Omental fat pad (tissue), 3 donors: ENCODE measurements at regions not wholly inside any gene's neighbourhood (a gene's known extent, or its start where the extent isn't known, plus 50 kb on each side); places are given as distances from the start of the nearest gene placed in this dataset.

Source experiments
- ATAC-seq: fragments of 150-250 bp; one replicate; pipeline ENCODE4 v1.9.1; 2016; ENCODE audit warnings: mild to moderate bottlenecking, moderate library complexity; ENCODE audit not compliant: low FRiP score
- DNase-seq: peaks from one replicate; pipeline ENCODE4 v3.0.0-alpha.2; 2019; ENCODE audit warnings: low spot score
- TF ChIP-seq, protein P1 (sequence below), 3 donors: fragments of 450-650 bp; IDR thresholded peaks; one replicate each; pipeline ENCODE4 v1.5.1; 2016 to 2017; ENCODE audit warnings: antibody characterized with exemption in 3 of 3, mild to moderate bottlenecking in 3 of 3, moderate library complexity in 2 of 3

DNA sequence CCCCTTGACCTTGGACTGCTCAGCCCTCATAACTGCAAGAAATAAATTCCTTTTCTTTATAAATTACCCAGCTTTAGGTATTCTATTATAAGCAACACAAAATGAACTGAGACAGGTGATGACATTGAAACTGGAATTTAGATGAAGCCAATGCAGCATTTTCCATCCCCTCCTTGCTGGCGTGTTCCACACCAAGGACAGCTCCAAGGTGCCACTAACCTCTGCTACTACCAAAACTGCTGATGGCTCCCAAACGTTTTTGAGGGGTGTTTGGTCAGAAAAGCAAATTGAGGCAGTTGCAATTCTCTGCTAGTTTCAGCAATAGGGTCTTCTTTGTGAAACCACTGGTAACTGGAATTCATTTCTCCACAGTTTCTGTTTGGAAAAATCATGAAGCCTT, 124.8 kb downstream of the DRD1 start:
- TF ChIP-seq, protein P1, sequence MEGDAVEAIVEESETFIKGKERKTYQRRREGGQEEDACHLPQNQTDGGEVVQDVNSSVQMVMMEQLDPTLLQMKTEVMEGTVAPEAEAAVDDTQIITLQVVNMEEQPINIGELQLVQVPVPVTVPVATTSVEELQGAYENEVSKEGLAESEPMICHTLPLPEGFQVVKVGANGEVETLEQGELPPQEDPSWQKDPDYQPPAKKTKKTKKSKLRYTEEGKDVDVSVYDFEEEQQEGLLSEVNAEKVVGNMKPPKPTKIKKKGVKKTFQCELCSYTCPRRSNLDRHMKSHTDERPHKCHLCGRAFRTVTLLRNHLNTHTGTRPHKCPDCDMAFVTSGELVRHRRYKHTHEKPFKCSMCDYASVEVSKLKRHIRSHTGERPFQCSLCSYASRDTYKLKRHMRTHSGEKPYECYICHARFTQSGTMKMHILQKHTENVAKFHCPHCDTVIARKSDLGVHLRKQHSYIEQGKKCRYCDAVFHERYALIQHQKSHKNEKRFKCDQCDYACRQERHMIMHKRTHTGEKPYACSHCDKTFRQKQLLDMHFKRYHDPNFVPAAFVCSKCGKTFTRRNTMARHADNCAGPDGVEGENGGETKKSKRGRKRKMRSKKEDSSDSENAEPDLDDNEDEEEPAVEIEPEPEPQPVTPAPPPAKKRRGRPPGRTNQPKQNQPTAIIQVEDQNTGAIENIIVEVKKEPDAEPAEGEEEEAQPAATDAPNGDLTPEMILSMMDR (IDR thresholded peaks at IDR 0.05), result no peak
- DNase-seq, result no peak
- ATAC-seq, result no peak

DNA sequence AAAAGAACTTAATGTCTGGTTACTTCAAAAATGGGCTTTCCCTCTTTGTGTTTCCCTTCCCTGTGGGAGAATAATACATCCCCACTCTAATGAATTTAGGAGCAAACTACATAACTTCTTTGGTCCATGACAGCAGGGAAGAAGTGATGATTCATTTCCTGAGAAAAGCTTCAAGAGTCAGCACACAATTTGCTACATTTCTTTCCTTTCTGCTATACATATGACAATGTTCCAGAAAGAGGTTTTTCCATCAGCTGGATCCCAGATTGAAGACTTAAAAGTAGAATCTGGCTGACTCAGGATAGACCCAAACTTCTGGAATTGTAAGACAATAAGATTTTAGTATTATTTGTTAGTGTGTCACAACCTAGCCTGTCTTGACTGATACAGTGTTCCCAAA, 126.1 kb downstream of the DRD1 start:
- ATAC-seq, result no peak
- DNase-seq, result no peak
- TF ChIP-seq, protein P1 (IDR thresholded peaks at IDR 0.05), result no peak

DNA sequence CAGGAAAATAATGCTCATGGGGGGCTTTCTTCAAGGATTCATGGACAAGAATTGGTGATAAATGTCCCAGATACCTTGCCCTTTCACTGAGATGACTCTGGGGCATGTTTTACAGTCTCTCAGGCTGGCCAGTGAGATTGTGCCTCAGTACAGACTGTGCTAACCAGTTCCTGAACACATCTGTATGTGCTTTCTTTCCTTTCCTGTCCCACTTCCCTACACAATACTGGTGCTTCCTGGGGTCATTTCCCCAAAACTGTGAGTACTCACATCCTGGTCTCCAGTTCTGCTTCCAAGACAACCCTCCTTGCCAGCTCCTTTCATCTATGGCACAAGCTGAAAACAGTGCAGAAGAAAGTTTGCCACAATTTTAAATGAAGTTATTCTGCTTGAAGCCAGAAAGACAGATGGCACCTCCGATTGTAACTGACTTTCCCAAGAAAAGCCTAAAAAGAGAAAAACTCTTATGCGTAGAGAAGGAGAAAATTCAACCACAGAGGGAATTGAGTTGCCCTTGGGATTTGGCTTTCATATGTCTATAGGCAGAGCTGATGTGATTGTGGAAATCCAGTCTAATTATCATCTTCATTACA, 134.7 kb downstream of the DRD1 start:
- DNase-seq (no peak), ATAC-seq (no peak)
- TF ChIP-seq, protein P1 (IDR thresholded peaks at IDR 0.05), result no peak

DNA sequence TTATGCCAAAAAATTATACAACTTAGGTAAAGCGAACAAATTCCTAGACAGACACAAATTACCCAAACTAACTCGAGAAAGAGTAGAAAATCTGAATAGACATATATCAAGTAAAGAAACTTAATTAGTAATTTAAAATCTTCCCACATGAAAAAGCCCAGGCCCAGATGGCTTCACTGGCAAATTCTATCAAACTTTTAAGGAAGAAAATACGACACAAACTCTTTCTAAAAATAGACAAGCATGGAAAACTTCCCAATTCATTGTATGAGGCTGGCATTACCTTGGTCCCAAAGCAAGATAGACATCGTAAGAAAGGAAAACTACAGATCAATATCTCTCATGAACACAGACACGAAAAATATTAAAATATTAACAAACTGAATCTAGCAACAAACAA, 135.3 kb downstream of the DRD1 start:
- TF ChIP-seq, protein P1 (IDR thresholded peaks at IDR 0.05), result no peak
- no peak for ATAC-seq
- no peak for DNase-seq

DNA sequence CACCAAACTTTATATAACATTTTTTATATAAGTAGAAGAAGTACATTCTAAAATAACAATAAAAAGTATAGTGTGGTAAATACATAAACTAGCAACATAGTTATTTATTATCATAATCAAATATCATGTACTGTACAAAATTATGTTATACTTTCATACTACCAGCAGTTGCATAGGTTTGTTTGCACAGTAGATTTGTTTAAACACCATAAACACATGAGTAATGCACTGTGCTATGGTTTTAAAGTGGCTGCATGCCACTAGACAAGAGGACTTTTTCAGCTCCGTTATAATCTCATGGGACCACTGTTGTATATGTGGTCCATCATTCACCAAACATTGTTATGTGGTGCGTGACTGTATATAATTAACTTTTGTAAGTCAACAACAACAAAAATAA, 137.6 kb downstream of the DRD1 start:
- DNase-seq (no peak), ATAC-seq (no peak)
- TF ChIP-seq, protein P1 (IDR thresholded peaks at IDR 0.05), result no peak

DNA sequence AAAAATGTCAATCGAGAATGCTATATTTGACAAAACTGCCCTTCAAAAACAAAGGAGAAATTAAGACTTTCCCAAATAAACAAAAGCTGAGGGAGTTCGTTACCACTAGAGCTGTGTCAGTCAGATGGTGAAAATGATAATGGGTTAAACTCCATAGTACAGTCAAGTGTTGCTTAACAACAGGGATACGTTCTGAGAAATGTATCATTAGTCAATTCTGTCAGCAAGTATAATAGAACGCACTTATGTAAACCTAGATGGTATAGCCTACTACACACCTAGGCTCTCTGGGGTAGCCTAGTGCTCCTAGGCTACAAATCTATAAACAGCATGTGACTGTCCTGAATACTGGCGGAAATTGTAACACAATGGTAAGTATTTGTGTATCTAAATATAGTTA, 138.7 kb downstream of the DRD1 start:
- DNase-seq (no peak), ATAC-seq (no peak)
- TF ChIP-seq, protein P1 (IDR thresholded peaks at IDR 0.05), result no peak

DNA sequence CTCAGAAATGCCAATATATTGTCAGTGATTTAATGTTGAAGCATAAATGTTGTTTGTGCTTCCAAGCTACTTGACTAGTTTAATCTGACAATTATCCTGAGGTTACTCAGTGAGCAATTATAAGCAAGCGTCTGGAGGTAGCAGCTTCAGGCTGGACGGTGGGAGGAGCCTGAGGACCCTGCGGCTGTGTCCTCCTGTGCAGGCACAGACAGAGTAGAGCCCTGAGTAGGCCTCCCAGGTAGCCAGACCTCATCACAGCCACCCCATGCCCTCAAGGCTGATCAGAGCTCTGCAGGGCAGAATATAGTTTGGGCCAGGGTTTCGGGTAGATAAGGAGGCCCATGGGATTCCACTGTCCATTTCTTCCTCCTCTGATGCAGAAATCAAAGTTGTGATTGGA, 153.6 kb downstream of the DRD1 start:
- no peak for ATAC-seq
- DNase-seq, result no peak
- TF ChIP-seq, protein P1 (IDR thresholded peaks at IDR 0.05), result no peak
